Tibial nerve (tissue), 4 donors: ENCODE measurements at regions not wholly inside any gene's neighbourhood (a gene's known extent, or its start where the extent isn't known, plus 50 kb on each side); places are given as distances from the start of the nearest gene placed in this dataset.

Source experiments
- CTCF ChIP-seq, 5 experiments: fragments of 200-600 bp in 3 of 5; fragments of 450-650 bp in 2 of 5; sonication (generic) in 3 of 5; IDR thresholded peaks; one replicate each; pipeline ENCODE4 v1.5.1; 2016 to 2019; ENCODE audit warnings: antibody characterized with exemption in 5 of 5, mild to moderate bottlenecking in 3 of 5, moderate library complexity in 2 of 5
- EP300 ChIP-seq, 2 donors: sonication (generic); formaldehyde crosslinking; IDR thresholded peaks; one replicate each; pipeline ENCODE4 v1.6.1; 2017; ENCODE audit warnings: antibody characterized with exemption in 2 of 2, mild to moderate bottlenecking in 1 of 2
- POLR2A ChIP-seq, 2 donors: fragments of 450-650 bp; IDR thresholded peaks; one replicate each; pipeline ENCODE4 v1.6.1; 2017; ENCODE audit warnings: antibody characterized with exemption in 2 of 2, mild to moderate bottlenecking in 2 of 2, moderate library complexity in 2 of 2

GRCh38 chrX:125394449-125394848 is 74.8 kb downstream of the TEX13C start:
- TF ChIP-seq EP300 (IDR thresholded peaks at IDR 0.05), result no peak
- no peak for TF ChIP-seq CTCF (IDR thresholded peaks at IDR 0.05)
- no peak for TF ChIP-seq POLR2A (IDR thresholded peaks at IDR 0.05)
